OCI-LY7 (cell line): ENCODE measurements at regions not wholly inside any gene's neighbourhood (a gene's known extent, or its start where the extent isn't known, plus 50 kb on each side); places are given as distances from the start of the nearest gene placed in this dataset.

ENCODE experiments used
- EZH2phosphoT487 ChIP-seq: fragments of 200-600 bp; sonication (generic); IDR thresholded peaks from 2 replicates; pipeline ENCODE4 v1.6.1; 2018; ENCODE audit warnings: low read depth, borderline replicate concordance, mild to moderate bottlenecking, mixed run types, antibody characterized with exemption, low read length, moderate library complexity, mixed read lengths
- TF ChIP-seq, protein P1 (sequence below): fragments of 200-600 bp; sonication (generic); conservative IDR thresholded peaks from 2 replicates; pipeline ENCODE4 v1.5.1; 2014; ENCODE audit warnings: mild to moderate bottlenecking, antibody characterized with exemption, low read length, moderate library complexity, mixed read lengths

DNA sequence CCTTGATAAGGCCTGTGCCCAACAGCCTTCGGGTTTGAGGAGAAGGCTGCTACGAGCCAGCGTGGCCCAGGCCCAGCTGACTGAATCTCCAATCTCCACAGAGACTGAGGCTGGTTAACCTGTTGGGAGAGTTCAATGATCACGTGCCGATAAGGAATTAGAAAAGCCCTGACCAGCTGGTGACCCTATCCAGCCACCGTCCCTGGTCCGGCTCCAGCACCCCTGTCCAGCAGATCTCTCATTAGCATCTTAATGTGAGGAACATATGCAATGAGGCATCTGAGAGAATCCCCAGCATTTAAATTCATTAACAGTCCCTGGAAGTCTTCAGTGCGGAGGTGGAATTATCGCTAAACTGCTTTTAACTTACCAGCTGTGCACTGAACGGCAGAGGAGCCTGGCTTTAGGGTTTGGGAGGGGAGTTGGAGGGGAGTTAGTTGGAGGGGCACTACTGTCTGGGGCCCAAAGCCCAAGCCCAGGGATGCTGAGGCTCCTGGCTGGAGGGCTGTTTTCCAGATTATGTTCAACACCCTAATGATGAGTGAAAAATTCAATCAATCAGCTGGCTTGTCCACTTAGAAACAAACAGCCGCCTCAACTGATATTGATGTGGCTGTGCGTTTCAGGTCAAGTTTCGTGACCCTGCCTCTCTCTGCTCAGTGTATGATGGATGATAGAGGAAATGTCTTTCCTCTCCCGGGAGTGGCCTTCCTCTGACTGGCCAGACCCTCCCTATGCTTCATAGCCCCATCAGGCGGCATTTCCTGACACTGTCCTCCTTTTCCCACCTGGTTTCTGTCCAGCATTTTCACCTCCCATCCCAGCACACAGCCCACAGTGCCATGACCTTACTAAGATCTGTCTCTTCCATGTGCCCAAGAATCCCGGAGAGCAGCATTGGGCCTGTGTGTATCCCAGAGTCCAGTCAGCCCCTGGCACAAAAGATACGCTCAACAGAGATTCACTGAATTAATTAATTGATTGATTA, 184.5 kb downstream of the CCT6B start:
- TF ChIP-seq, protein P1, sequence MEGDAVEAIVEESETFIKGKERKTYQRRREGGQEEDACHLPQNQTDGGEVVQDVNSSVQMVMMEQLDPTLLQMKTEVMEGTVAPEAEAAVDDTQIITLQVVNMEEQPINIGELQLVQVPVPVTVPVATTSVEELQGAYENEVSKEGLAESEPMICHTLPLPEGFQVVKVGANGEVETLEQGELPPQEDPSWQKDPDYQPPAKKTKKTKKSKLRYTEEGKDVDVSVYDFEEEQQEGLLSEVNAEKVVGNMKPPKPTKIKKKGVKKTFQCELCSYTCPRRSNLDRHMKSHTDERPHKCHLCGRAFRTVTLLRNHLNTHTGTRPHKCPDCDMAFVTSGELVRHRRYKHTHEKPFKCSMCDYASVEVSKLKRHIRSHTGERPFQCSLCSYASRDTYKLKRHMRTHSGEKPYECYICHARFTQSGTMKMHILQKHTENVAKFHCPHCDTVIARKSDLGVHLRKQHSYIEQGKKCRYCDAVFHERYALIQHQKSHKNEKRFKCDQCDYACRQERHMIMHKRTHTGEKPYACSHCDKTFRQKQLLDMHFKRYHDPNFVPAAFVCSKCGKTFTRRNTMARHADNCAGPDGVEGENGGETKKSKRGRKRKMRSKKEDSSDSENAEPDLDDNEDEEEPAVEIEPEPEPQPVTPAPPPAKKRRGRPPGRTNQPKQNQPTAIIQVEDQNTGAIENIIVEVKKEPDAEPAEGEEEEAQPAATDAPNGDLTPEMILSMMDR: no peak
- no peak for TF ChIP-seq EZH2phosphoT487
